ENCODE measurements at regions not wholly inside any gene's neighbourhood (a gene's known extent, or its start where the extent isn't known, plus 50 kb on each side); places are given as distances from the start of the nearest gene placed in this dataset.

- no peak for DNase-seq (ENCODE audit: low read depth)
- TF ChIP-seq CTCF (IDR thresholded peaks at IDR 0.05; ENCODE audit: insufficient read depth, low read length), result no peak
- H3K4me3 ChIP-seq (ENCODE audit: low read depth, low read length), result no peak overlapping the region
Measured at GRCh38 chr2:217475101-217475500, 527.7 kb downstream of the TNS1 start.

- peak; percentile 78 for DNase-seq (ENCODE audit: low read depth)
- no peak for TF ChIP-seq CTCF (IDR thresholded peaks at IDR 0.05; ENCODE audit: insufficient read depth, low read length)
- H3K4me3 ChIP-seq (ENCODE audit: low read depth, low read length), result no peak overlapping the region
Measured at GRCh38 chr2:217471319-217471718, 531.5 kb downstream of the TNS1 start.

- peak; percentile 46 for DNase-seq (ENCODE audit: low read depth)
- no peak overlapping the region for H3K4me3 ChIP-seq (ENCODE audit: low read depth, low read length)
- no peak for TF ChIP-seq CTCF (IDR thresholded peaks at IDR 0.05; ENCODE audit: insufficient read depth, low read length)
Measured at GRCh38 chr2:217469203-217469810, 533.5 kb downstream of the TNS1 start.

GRCh38 chr2:217468042-217468830, 534.6 kb downstream of the TNS1 start:
- no peak overlapping the region for H3K4me3 ChIP-seq (ENCODE audit: low read depth, low read length)
- no peak for TF ChIP-seq CTCF (IDR thresholded peaks at IDR 0.05; ENCODE audit: insufficient read depth, low read length)
- DNase-seq (ENCODE audit: low read depth), result no peak

GRCh38 chr2:217467331-217467730, 535.5 kb downstream of the TNS1 start:
- no peak for TF ChIP-seq CTCF (IDR thresholded peaks at IDR 0.05; ENCODE audit: insufficient read depth, low read length)
- peak; percentile 80 for DNase-seq (ENCODE audit: low read depth)
- H3K4me3 ChIP-seq (ENCODE audit: low read depth, low read length), result no peak overlapping the region

GRCh38 chr2:217466805-217467204, 536.0 kb downstream of the TNS1 start:
- H3K4me3 ChIP-seq (ENCODE audit: low read depth, low read length), result no peak overlapping the region
- DNase-seq (ENCODE audit: low read depth), result no peak
- no peak for TF ChIP-seq CTCF (IDR thresholded peaks at IDR 0.05; ENCODE audit: insufficient read depth, low read length)

All from fibroblast of the aortic adventitia (primary cell).